H1 (cell line): ENCODE measurements at regions not wholly inside any gene's neighbourhood (a gene's known extent, or its start where the extent isn't known, plus 50 kb on each side); places are given as distances from the start of the nearest gene placed in this dataset.

Experiments
- CREB1 ChIP-seq: IDR thresholded peaks from 2 replicates; pipeline ENCODE4 v1.6.1; 2012; ENCODE audit warnings: inconsistent platforms
- POU5F1 ChIP-seq: IDR thresholded peaks from 2 replicates; pipeline ENCODE4 v1.6.1; 2011; ENCODE audit warnings: low read depth, mild to moderate bottlenecking, low read length, moderate library complexity
- TCF12 ChIP-seq: IDR thresholded peaks from 2 replicates; pipeline ENCODE4 v1.6.1; 2011; ENCODE audit warnings: low read depth, mild to moderate bottlenecking, low read length

- TF ChIP-seq TCF12 (no peak), CREB1 (no peak), POU5F1 (no peak)
Observed at GRCh38 chr15:69823223-69823907, 274.4 kb downstream of the TLE3 start (continued).
